Spleen (tissue), 11 donors: ENCODE measurements at regions not wholly inside any gene's neighbourhood (a gene's known extent, or its start where the extent isn't known, plus 50 kb on each side); places are given as distances from the start of the nearest gene placed in this dataset.

Source experiments
- DNase-seq: peaks from one replicate; pipeline ENCODE4 v3.0.0-alpha.2; 2020
- H3K27ac ChIP-seq, 8 donors: fragments of 200-600 bp; sonication (generic) in 7 of 8; 1 replicate in 4 of 8; 2 replicates in 4 of 8; pipeline versions ENCODE4 v1.5.0 to v1.8.0; 2016 to 2021; ENCODE audit warnings: inconsistent platforms in 4 of 8, mild to moderate bottlenecking in 4 of 8, moderate library complexity in 1 of 8
- H3K27me3 ChIP-seq, 7 donors: fragments of 200-600 bp; sonication (generic) in 6 of 7; replicated peaks in 1 of 7; 1 replicate in 4 of 7; 2 replicates in 3 of 7; pipeline versions ENCODE4 v1.5.0 to v1.8.0; 2016 to 2021; ENCODE audit warnings: inconsistent platforms in 3 of 7, mild to moderate bottlenecking in 1 of 7
- H3K36me3 ChIP-seq, 6 donors: fragments of 200-600 bp; sonication (generic) in 5 of 6; 1 replicate in 4 of 6; 2 replicates in 2 of 6; pipeline versions ENCODE4 v1.5.0 to v1.8.0; 2016 to 2021; ENCODE audit warnings: inconsistent platforms in 2 of 6
- H3K4me1 ChIP-seq, 6 donors: fragments of 200-600 bp; sonication (generic) in 5 of 6; 1 replicate in 3 of 6; 2 replicates in 3 of 6; pipeline versions ENCODE4 v1.5.0 to v1.8.0; 2016 to 2021; ENCODE audit warnings: inconsistent platforms in 3 of 6
- H3K4me3 ChIP-seq, 8 donors: fragments of 200-600 bp; sonication (generic) in 7 of 8; 1 replicate in 4 of 8; 2 replicates in 4 of 8; pipeline versions ENCODE4 v1.5.0 to v1.8.0; 2016 to 2021; ENCODE audit warnings: inconsistent platforms in 4 of 8, mild to moderate bottlenecking in 4 of 8, moderate library complexity in 2 of 8
- H3K9me3 ChIP-seq, 8 donors: fragments of 200-600 bp; sonication (generic) in 7 of 8; 1 replicate in 4 of 8; 2 replicates in 4 of 8; pipeline versions ENCODE4 v1.5.0 to v1.8.0; 2016 to 2021; ENCODE audit warnings: inconsistent platforms in 4 of 8
- POLR2A ChIP-seq, 3 donors: fragments of 450-650 bp; IDR thresholded peaks; one replicate each; pipeline ENCODE4 v1.5.1; 2017; ENCODE audit warnings: antibody characterized with exemption in 3 of 3, mild to moderate bottlenecking in 1 of 3
- POLR2AphosphoS5 ChIP-seq, 3 donors: sonication (generic); formaldehyde crosslinking; IDR thresholded peaks; one replicate each; pipeline ENCODE4 v1.5.1; 2017; ENCODE audit warnings: antibody characterized with exemption in 3 of 3
- WGBS, 5 donors: extraction: QIAGEN DNeasy Blood & Tissue Kit in 3 of 5; methylation state at CpG; one replicate each; pipeline versions ENCODE4 v1.1.5 to v1.1.7; 2013 to 2018; 5-methylcytosine and 5-hydroxymethylcytosine counted together
- intact Hi-C: fragments of 100-400 bp; cut with DNase I; formaldehyde crosslinking; loops from one replicate; pipeline ENCODE4 v1.15.0; 2023; ENCODE audit warnings: low total_unique reads
- TF ChIP-seq, protein P1 (sequence below), 11 experiments: fragments of 200-600 bp in 7 of 11; fragments of 450-650 bp in 4 of 11; sonication (generic) in 4 of 11; IDR thresholded peaks in 8 of 11; conservative IDR thresholded peaks in 3 of 11; 1 replicate in 7 of 11; 2 replicates in 4 of 11; pipeline versions ENCODE4 v1.4.0 to v1.8.0; 2016 to 2021; ENCODE audit warnings: antibody characterized with exemption in 11 of 11, inconsistent platforms in 4 of 11, mild to moderate bottlenecking in 1 of 11
- donor health status: healthy with polysubstance abuse.
- donor health status: DM: no; HTN: no; CAD: no; lungs with moderate emphysema.
- donor health status: DM: no; HTN: no; CAD: no.
- donor health status: Bipolar disorder and iron deficiency.
- donor health status: healthy.
- donor health status: DM: no; HTN: no; CAD: no.
- donor health status: DM: yes; HTN: yes; CAD: no.

DNA sequence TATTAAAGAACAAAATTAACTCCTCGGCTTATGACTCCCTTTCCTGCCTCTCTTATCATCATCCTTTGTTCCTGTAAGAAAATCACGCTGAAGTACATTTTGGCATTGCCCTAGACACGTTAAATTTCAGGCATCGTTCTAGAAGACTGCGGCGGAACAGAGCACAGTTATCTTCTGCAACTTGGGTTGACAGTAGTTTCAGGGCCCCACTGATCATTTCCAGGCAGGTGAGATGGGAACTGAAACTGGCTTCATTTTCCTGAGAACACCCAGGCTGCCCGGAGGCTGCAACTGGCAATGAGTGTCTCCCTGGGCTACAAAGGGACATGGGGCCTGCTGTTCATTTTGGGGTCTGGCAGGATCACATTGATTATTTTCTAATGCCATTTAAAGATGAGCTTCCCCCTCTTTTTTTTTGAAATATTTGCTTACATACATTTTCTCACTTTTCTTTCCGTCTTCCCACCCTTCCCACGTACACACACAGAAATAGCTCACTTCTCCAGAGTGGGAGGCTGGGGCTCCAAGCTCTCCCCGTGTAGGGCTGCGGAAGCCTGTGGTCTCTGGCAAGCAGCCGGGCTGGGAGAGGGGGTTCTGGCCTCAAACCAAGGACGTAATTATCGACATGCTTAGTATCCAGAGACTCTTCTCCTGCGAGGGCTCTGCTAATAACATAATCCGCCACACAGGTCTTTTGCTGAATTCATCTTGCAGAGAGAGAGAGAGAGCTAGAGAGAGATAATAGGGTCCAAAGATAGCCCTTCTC lies 267.4 kb downstream of the ABHD5 start:
- no peak for DNase-seq
- Histone ChIP-seq H3K27me3 (peaks cover 0 to 21% (median 0%) of the 10 kb centered on the region in 7 donors), H3K9me3 (no peaks in the 10 kb centered on the region), H3K4me3 (no peak overlapping the region), H3K27ac (no peak overlapping the region), H3K4me1 (no peaks in the 10 kb centered on the region), H3K36me3 (no peaks in the 10 kb centered on the region)
- no peak for TF ChIP-seq POLR2AphosphoS5 (IDR thresholded peaks at IDR 0.05)
- TF ChIP-seq POLR2A (IDR thresholded peaks at IDR 0.05): no peak
- TF ChIP-seq, protein P1, sequence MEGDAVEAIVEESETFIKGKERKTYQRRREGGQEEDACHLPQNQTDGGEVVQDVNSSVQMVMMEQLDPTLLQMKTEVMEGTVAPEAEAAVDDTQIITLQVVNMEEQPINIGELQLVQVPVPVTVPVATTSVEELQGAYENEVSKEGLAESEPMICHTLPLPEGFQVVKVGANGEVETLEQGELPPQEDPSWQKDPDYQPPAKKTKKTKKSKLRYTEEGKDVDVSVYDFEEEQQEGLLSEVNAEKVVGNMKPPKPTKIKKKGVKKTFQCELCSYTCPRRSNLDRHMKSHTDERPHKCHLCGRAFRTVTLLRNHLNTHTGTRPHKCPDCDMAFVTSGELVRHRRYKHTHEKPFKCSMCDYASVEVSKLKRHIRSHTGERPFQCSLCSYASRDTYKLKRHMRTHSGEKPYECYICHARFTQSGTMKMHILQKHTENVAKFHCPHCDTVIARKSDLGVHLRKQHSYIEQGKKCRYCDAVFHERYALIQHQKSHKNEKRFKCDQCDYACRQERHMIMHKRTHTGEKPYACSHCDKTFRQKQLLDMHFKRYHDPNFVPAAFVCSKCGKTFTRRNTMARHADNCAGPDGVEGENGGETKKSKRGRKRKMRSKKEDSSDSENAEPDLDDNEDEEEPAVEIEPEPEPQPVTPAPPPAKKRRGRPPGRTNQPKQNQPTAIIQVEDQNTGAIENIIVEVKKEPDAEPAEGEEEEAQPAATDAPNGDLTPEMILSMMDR (IDR thresholded peaks at IDR 0.05 in 8 of 11, conservative IDR thresholded peaks at IDR 0.05 in 3 of 11): no peak
- 72 to 83% (median 79%) methylated on average over 16 of the region's 16 CpGs for WGBS, 5 donors
- intact Hi-C loops: no loop called here

DNA sequence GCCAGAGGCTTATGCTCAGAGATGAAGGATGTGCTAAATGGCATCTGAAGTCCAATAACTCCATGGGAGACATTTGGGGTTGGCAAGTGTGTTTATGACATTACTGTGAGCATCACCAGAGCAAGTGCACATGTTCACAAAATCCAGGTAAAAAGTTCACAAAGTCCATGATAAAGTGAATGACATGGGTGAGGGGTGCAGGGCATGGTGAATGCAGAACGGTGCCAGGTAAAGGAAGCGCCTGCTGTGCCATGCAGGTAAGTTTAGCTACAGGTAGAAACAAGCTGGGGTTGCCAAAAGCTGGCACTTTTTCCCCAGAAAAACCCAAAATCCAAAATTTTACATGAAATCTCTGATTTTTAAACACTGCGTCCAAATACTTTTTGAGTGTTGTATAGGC lies 268.2 kb downstream of the ABHD5 start:
- TF ChIP-seq POLR2AphosphoS5 (IDR thresholded peaks at IDR 0.05) (no peak), POLR2A (IDR thresholded peaks at IDR 0.05) (no peak)
- TF ChIP-seq, protein P1 (IDR thresholded peaks at IDR 0.05 in 8 of 11, conservative IDR thresholded peaks at IDR 0.05 in 3 of 11): no peak
- Histone ChIP-seq H3K4me1 (no peaks in the 10 kb centered on the region), H3K36me3 (no peaks in the 10 kb centered on the region), H3K4me3 (no peak overlapping the region), H3K27me3 (peaks cover 0 to 15% (median 0%) of the 10 kb centered on the region in 7 donors), H3K9me3 (no peaks in the 10 kb centered on the region), H3K27ac (no peak overlapping the region)
- 83 to 97% (median 93%) methylated on average over 3 of the region's 3 CpGs for WGBS, 5 donors
- intact Hi-C loops: no loop called here
- no peak for DNase-seq

DNA sequence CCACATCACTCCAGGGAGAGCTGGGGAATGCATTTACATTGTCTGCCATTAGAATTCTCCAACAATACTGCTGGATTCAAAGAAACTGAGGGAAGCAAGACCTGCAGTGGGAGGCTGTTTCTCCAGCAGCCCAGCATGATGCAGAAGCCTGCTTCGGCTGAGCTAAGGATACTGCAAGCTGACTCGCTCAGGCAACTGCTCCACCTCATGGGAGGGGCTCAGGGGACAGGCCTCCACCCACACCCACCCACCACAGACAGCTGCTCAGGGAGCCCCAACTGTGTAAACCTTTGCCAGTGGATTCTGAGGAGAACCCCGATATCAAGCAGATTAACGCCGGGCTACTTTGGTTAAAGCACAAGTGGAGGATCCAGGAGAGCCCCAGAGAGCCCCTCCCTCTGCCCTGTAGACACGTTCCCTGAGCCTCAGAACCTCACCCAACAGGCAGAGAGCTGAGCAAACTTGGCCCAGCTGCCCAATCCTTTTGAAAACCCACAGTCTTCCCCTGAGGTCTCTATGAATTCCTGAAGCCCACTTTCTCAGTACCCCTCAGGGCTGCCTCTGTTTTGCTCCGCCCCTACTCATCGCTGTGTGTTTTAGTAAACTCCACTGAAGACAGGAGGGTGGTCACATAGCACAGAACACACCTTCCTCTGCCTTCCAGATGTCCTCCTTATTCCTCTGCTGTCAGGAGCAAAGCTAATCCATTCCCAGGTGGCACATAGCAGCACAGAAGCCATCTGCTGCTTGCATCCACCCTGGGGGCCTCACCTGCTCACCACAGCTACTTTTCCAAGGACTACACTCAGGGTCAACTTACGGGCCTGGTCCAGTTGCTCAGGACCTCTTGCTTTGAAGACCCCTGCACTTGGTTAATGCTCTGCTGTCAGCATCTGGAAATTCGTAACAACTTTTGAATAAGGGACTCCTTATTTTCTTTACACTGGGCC lies 269.0 kb downstream of the ABHD5 start:
- H3K36me3 ChIP-seq: no peaks in the 10 kb centered on the region
- no peak overlapping the region for H3K27ac ChIP-seq
- no peak overlapping the region for H3K4me3 ChIP-seq
- TF ChIP-seq, protein P1 (IDR thresholded peaks at IDR 0.05 in 8 of 11, conservative IDR thresholded peaks at IDR 0.05 in 3 of 11): no peak
- no peak for TF ChIP-seq POLR2A (IDR thresholded peaks at IDR 0.05)
- no peak for TF ChIP-seq POLR2AphosphoS5 (IDR thresholded peaks at IDR 0.05)
- 71 to 89% (median 86%) methylated on average over 8 to 10 of the region's 10 CpGs for WGBS, 5 donors
- peaks cover 0 to 15% (median 0%) of the 10 kb centered on the region in 7 donors for H3K27me3 ChIP-seq
- no peak for DNase-seq
- H3K9me3 ChIP-seq: no peaks in the 10 kb centered on the region
- no peaks in the 10 kb centered on the region for H3K4me1 ChIP-seq
- intact Hi-C loops: no loop called here

DNA sequence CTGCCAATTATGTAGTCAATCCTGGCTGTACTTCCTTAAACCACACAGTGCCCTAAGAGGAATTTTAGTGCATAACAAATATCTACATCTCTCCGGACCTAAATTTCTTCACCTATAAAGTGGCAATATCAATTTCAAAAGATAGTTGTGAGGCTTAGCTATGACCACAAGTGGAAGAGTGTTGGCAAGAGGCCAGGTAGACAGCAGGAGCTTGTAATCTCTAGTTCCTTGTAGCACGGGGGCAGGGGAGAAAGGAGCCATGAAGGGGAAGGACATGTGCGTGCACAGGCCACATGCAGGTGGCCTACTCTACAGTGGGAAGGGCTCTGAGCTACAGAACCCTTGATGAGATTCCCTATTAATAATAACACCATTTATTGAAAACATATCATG lies 269.7 kb downstream of the ABHD5 start:
- H3K9me3 ChIP-seq: no peaks in the 10 kb centered on the region
- no peaks in the 10 kb centered on the region for H3K36me3 ChIP-seq
- TF ChIP-seq POLR2A (IDR thresholded peaks at IDR 0.05): no peak
- TF ChIP-seq, protein P1 (IDR thresholded peaks at IDR 0.05 in 8 of 11, conservative IDR thresholded peaks at IDR 0.05 in 3 of 11): no peak
- TF ChIP-seq POLR2AphosphoS5 (IDR thresholded peaks at IDR 0.05): no peak
- H3K4me3 ChIP-seq: no peak overlapping the region
- H3K27me3 ChIP-seq: peaks cover 0 to 15% (median 0%) of the 10 kb centered on the region in 7 donors
- no peak for DNase-seq
- H3K27ac ChIP-seq: no peak overlapping the region
- no peaks in the 10 kb centered on the region for H3K4me1 ChIP-seq
- intact Hi-C loops: no loop called here
- WGBS, 5 donors: 25 to 43% (median 39%) methylated on average over 3 of the region's 3 CpGs
